ENCODE measurements at regions not wholly inside any gene's neighbourhood (a gene's known extent, or its start where the extent isn't known, plus 50 kb on each side); places are given as distances from the start of the nearest gene placed in this dataset.

DNA sequence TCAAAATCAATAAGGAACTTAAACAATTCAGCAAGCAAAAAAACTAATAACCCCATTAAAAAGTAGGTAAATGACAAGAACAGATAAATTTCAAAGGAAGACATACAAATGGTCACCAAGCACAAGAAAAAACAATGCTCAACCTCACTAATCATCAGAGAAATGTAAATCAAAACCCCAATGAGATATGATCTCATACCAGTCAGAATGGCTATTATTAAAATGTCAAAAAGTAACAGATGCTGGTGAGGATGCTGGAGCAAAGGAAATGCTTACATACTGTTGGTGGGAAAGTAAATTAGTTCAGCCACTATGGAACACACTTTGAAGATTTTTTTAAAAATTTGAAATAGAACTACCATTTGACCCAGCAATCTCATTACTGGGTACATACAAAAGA is 538.0 kb downstream of the TMX3 start:
- TF ChIP-seq POLR2A (IDR thresholded peaks at IDR 0.05), result no peak
- TF ChIP-seq, protein P1, sequence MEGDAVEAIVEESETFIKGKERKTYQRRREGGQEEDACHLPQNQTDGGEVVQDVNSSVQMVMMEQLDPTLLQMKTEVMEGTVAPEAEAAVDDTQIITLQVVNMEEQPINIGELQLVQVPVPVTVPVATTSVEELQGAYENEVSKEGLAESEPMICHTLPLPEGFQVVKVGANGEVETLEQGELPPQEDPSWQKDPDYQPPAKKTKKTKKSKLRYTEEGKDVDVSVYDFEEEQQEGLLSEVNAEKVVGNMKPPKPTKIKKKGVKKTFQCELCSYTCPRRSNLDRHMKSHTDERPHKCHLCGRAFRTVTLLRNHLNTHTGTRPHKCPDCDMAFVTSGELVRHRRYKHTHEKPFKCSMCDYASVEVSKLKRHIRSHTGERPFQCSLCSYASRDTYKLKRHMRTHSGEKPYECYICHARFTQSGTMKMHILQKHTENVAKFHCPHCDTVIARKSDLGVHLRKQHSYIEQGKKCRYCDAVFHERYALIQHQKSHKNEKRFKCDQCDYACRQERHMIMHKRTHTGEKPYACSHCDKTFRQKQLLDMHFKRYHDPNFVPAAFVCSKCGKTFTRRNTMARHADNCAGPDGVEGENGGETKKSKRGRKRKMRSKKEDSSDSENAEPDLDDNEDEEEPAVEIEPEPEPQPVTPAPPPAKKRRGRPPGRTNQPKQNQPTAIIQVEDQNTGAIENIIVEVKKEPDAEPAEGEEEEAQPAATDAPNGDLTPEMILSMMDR (IDR thresholded peaks at IDR 0.05), result no peak
- TF ChIP-seq EP300 (IDR thresholded peaks at IDR 0.05), result no peak
